GM12864 (cell line): ENCODE measurements at regions not wholly inside any gene's neighbourhood (a gene's known extent, or its start where the extent isn't known, plus 50 kb on each side); places are given as distances from the start of the nearest gene placed in this dataset.

Source experiments
- DNase-seq: peaks from one replicate; pipeline ENCODE4 v3.0.0-alpha.2; 2011; ENCODE audit warnings: low read depth
- H3K4me3 ChIP-seq: 2 replicates; pipeline ENCODE4 v1.5.1; 2011; ENCODE audit warnings: mild to moderate bottlenecking, low read depth, low read length, control low read depth
- TF ChIP-seq, protein P1 (sequence below): IDR thresholded peaks from 2 replicates; pipeline ENCODE4 v1.5.1; 2011; ENCODE audit warnings: low read depth, mild to moderate bottlenecking, moderate library complexity, low read length, control low read depth, inconsistent platforms; ENCODE audit errors: missing control alignments

DNA sequence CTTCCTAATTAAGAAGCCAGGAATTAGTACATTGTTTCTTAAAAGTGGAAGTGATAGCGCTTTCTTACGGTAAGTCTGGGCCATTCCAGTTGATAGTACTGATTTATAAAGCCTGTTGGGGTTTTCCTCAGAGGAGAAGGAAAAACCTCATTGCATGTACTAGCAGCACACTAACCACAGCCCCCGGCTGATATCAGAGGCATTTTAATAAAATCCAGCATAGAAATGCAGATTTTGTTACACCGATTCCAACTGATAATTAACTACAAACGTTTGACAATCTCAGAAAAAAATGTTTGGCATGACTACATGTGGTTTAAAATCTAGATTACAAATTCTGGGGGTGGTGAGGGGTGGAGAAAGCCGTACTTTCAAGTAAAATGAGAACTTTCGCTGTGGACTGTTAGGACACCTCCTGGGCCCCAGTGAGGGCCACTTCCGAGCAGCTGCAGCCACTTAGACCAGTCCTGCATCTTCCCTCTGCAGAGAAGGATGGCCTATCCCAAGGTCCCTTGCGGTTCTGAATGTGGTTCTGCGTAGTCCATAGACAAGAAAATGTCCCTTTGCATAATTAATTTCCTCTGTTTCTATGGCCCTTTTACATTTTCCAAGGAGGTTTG lies 374.4 kb downstream of the NUAK1 start:
- TF ChIP-seq, protein P1, sequence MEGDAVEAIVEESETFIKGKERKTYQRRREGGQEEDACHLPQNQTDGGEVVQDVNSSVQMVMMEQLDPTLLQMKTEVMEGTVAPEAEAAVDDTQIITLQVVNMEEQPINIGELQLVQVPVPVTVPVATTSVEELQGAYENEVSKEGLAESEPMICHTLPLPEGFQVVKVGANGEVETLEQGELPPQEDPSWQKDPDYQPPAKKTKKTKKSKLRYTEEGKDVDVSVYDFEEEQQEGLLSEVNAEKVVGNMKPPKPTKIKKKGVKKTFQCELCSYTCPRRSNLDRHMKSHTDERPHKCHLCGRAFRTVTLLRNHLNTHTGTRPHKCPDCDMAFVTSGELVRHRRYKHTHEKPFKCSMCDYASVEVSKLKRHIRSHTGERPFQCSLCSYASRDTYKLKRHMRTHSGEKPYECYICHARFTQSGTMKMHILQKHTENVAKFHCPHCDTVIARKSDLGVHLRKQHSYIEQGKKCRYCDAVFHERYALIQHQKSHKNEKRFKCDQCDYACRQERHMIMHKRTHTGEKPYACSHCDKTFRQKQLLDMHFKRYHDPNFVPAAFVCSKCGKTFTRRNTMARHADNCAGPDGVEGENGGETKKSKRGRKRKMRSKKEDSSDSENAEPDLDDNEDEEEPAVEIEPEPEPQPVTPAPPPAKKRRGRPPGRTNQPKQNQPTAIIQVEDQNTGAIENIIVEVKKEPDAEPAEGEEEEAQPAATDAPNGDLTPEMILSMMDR = no peak
- no peak overlapping the region for H3K4me3 ChIP-seq
- DNase-seq = no peak

DNA sequence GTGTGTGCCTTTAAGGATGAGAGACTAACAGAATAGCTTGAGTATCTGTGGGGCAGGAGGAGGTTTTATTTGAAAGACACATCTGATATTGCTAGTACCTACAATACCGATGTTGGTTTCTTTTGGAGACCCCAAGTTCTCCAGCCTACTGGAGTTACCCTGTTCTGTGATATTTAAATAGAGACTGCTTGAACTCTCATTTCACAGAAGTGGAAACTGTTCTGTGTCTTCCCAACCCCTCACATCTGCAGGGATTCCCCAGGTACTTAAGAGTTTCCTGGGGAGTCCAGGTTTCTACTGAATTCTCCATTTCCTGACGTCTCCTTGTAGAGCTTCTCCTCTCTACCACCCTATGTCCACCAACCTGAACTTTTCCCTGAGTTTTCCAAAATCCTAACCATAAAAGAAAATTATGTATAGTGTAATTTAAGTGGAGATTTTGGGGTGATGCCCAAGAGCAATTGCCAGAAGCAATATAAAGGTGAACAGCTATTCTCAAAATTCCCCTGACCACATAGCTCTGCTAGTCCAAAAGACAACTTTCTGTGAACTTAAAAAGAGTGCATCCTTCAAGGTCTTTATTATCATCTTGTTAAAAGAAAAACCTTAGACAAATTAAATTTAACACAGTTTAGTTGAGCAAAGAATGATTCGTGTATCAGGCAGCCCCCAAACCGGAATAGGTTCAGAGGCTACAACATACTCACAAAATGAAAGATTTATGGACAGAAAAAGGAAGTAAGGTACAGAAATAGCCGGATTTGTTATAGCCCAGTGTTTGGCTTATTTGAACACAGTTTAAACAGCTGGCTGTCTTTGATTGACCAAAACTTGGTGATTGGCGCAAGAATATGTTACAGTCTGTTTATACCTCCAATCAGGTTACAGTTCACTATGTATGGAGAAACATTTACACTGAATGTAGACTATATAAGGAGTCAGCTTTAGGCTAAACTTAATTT lies 373.4 kb downstream of the NUAK1 start:
- no peak overlapping the region for H3K4me3 ChIP-seq
- TF ChIP-seq, protein P1 = no peak
- DNase-seq = no peak

DNA sequence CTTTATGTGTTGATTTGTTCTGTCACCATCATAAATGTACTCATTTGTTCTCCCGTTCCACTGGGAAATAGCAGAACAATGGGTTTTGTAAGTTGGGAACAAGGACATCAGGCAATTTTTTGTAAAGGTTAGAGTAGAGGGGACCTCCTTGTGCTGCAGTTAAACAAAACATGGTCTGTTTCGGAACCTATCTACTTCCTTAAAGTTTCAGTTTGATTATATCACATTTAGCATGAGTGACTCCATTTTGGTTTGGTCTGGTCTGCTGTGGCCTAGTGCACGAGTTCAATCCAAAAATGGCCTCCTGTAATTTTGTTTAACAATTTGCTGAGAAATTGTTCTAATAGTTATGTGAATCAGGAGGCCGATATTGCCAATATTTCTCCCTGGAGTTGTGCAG lies 372.7 kb downstream of the NUAK1 start:
- no peak overlapping the region for H3K4me3 ChIP-seq
- TF ChIP-seq, protein P1 = no peak
- no peak for DNase-seq

- TF ChIP-seq, protein P1 = no peak
Observed at GRCh38 chr12:105769486-105769885, 369.3 kb downstream of the NUAK1 start.

DNA sequence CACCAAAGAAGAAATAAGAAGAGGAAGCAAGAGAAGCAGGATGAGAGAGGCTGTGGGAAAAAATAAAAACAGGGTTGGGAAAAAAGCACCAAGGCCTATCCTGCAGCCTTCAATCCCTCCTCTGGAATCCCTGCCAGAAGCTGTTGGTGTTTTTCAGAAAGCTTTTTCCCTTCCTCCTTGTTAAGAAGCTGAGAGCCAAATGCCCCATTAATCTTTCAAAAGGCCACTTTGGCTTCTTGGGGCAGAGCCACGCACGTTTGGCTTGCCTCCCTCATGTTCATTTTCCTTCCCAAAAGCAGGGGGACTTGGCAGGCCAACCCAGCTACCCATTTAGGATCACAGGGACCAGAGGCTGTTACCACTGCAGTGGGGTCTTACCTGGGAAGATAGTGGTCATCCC lies 365.3 kb downstream of the NUAK1 start:
- TF ChIP-seq, protein P1 = no peak
- H3K4me3 ChIP-seq = no peak overlapping the region
- no peak for DNase-seq

More at GRCh38 chr12:105769486-105769885, 369.3 kb downstream of the NUAK1 start:
- DNase-seq = no peak
- H3K4me3 ChIP-seq = no peak overlapping the region

- H3K4me3 ChIP-seq = no peak overlapping the region
- TF ChIP-seq, protein P1 = no peak
- no peak for DNase-seq
Observed at GRCh38 chr12:105774037-105774436, 364.7 kb downstream of the NUAK1 start.
